Left lobe of liver (tissue), 2 donors: ENCODE measurements at regions not wholly inside any gene's neighbourhood (a gene's known extent, or its start where the extent isn't known, plus 50 kb on each side); places are given as distances from the start of the nearest gene placed in this dataset.
"Not testable (repeated sequence)": the region's sequence is repeated elsewhere in the genome, so short reads cannot be mapped to it uniquely, and the experiment has no call there.

Experiments used
- ATAC-seq: fragments of 200-7000 bp; cut with Tn5 transposase; one replicate; pipeline ENCODE4 v1.9.1; 2020; ENCODE audit warnings: mild to moderate bottlenecking, moderate library complexity
- DNase-seq: peaks from one replicate; pipeline ENCODE4 v3.0.0-alpha.2; 2020; ENCODE audit warnings: low spot score
- donor health status: DM: no; HTN: no; CAD: no; lungs with moderate emphysema.
- donor health status: DM: no; HTN: yes; CAD: no.

- no peak for ATAC-seq
- no peak for DNase-seq
Observed at GRCh38 chr15:35693286-35693685, 147.3 kb upstream of the DPH6 start.

DNA sequence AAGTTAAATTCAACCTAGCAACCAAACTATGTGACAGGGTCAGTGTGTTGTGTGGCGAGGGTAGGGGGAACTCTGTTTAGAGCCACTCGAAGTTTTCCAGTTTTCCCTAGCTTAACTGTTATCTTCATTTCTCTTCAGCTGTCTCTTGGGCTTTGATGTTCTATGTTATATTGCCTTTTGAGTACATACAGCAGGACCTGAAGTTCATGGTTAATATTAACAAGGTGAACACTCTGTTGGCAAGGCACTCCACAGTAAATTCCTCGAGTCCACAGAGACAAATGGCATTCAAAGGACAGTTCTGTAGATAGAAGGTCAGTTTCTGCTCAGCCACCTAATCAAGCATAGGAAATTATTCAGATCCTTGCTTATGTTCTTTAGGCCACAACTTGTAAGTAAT lies 147.9 kb upstream of the DPH6 start:
- DNase-seq (peak; percentile 50), ATAC-seq (peak; percentile 82)

- DNase-seq: no peak
- no peak for ATAC-seq
Observed at GRCh38 chr15:35695003-35695402, 149.0 kb upstream of the DPH6 start.

GRCh38 chr15:35696767-35697231 lies 150.8 kb upstream of the DPH6 start:
- ATAC-seq: no peak
- DNase-seq: no peak

DNA sequence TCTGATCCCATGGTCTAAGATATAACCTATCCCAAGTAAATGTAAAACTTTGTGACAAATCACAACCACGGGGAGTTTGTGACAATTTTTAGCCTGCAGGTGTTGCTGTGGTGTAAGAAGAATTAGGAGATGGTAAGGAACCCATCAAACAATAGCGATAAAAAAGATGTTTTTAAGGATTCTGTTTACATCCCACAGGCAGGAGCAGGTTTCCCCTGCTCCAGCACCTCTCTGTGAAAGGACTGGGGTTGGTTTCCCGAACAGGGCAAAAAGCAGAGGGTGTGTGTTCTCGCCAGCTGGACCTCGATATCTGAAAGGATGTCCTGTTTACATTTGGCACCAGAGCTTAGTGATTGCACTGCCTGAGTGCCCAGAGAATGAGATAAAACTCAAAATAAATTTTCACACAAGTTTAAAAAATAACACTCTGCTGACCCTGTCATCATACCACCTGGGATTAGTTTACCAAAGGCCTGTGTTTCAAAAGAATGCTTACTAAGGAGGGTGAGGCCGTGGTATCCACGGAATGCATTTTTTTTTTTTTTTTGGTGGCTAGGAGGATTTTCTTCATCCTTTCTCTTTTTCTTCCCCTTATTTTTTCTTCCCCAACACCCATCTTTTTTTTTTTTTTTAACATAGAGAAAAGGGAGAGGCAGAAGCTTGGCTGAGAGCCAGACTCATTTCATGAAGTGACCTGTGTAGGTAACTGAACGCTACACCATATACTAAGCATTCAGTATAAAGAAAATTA lies 151.8 kb upstream of the DPH6 start:
- DNase-seq (peak; percentile 69), ATAC-seq (peak; percentile 91)

GRCh38 chr15:35698331-35698730 lies 152.4 kb upstream of the DPH6 start:
- ATAC-seq (no peak), DNase-seq (no peak)

- no peak for DNase-seq
- ATAC-seq: no peak
Observed at GRCh38 chr15:35698966-35699575, 153.1 kb upstream of the DPH6 start.

GRCh38 chr15:35700091-35700593 lies 154.2 kb upstream of the DPH6 start:
- DNase-seq, ATAC-seq: not testable (repeated sequence)

DNA sequence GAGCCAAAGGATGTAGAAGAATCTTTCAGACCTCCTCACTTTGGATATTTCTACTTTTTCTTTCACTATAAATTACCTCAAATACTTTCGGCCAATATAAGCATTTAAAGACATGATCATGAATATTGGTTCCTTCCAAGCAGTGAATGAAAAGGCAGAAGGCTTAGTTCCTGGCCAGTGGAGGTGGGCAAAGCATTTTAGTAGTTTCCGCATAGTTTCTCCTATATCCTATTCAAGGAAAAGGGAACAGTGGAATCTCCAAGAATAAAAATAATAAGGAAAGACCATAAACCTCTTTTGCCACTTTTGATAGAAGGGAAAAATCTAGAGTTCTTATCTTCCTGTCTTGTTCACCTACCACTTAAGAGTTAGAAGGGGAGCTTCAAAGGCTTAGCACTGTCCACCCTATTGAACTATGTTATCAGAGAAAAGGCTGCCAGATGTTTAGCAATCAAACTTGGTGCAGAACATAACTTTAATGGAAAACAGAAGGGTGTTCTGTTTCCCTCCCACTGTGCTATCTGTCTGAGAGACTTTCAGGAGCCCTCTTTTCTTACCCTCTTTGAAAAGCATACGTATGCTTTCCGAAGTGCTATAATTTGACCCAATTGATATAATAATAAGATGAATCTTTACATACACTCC lies 155.6 kb upstream of the DPH6 start:
- no peak for DNase-seq

GRCh38 chr15:35702946-35703495 lies 157.1 kb upstream of the DPH6 start:
- no peak for ATAC-seq
- DNase-seq: no peak

More for the DNA sequence above, 155.6 kb upstream of the DPH6 start:
- no peak for ATAC-seq

- DNase-seq (no peak), ATAC-seq (peak; percentile 12)
Observed at GRCh38 chr15:35705030-35705883, 159.3 kb upstream of the DPH6 start.

DNA sequence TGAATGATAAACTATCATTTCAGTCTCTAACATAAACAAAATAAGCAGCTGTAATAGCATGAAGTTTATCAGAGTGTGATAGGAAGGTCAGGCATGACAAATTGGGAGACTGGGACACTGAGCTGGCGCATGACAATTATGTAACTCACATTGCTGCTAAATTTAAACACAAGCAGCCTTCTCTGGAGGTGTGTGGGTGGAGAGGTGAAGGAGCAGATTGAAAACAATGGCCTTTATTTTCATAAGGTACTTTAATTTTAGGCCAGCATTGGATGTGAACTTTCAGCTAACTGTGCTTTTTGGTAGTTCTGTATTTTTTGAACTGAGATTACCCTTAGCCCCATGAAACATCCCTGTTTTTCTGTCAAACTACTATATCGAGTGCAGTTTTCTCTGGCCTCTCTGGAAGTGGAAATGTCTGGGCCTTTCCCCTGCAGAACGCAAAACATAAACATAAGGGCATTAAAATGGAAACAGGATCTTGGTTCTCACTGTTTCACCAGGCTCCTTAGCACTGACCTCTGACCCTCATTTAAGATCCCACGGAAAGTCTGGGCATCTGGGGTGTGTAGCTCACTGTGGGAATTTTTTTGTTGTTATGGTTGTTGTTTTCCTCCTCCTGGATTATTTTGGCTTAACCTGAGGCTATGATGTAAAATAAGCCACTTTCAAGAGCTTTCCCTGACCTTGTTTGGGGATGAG lies 160.1 kb upstream of the DPH6 start:
- no peak for DNase-seq

GRCh38 chr15:35712956-35713355 lies 167.0 kb upstream of the DPH6 start:
- DNase-seq (no peak), ATAC-seq (no peak)

More for the DNA sequence above, 160.1 kb upstream of the DPH6 start:
- peak; percentile 72 for ATAC-seq

GRCh38 chr15:35713733-35714132 lies 167.8 kb upstream of the DPH6 start:
- no peak for ATAC-seq

DNA sequence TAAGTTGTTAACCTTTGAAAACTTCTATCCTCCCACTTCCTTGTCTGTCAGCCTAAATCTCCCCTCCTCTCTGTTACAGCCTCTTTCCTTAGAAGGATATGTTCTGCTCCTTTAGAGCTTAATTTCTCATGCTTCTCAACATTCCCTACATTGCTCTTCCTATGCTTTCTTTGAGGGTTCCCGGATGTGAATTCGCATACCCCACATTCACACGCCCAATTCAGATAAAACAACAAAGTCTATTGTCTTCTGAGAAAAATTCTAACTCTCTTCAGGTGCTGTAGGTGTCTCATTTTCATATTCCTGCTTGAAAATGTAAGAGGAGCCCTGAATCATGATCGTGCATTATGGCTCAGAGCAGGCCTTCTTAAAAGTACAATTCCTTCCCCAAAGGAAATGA lies 171.8 kb upstream of the DPH6 start:
- no peak for DNase-seq
- no peak for ATAC-seq

More at GRCh38 chr15:35713733-35714132, 167.8 kb upstream of the DPH6 start:
- no peak for DNase-seq

DNA sequence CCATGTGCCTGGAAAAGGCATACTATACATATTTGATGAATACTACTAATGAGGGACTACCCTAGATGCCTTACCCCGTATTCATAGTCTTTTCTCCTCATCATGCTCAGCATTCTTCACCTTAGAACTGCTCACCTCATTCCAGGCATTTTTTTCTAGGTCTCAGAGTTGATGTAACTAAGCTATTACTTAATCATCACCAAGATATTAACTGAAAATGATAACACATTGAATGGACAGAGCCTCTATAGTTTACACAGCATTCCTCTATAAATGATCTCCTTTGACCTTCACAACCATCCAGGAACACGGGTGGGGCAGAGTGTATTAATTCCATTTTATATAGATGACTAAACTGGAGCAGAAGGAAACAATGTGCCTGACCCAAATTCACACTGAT lies 174.1 kb upstream of the DPH6 start:
- DNase-seq: no peak
- no peak for ATAC-seq

DNA sequence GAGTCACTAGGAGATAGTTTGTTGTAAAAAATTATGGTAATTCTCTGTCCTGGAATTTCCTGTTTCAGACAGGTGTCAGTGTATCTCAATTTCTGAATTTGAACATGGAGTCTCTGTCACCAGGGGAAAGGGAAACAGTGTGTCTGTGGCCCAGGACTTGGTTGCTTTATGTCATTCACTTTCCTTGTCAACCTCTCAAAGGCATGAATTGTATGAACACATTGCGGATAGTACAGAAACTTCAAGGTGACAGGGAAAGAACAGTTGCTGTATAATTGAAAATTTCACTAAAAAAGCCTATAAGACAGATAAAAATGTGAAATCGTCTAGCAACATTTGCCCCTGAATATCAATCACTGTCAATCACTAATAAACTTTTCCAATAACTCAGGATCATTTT lies 175.0 kb upstream of the DPH6 start:
- DNase-seq (no peak), ATAC-seq (no peak)

- ATAC-seq (no peak), DNase-seq (no peak)
Observed at GRCh38 chr15:35721751-35722150, 175.8 kb upstream of the DPH6 start.

DNA sequence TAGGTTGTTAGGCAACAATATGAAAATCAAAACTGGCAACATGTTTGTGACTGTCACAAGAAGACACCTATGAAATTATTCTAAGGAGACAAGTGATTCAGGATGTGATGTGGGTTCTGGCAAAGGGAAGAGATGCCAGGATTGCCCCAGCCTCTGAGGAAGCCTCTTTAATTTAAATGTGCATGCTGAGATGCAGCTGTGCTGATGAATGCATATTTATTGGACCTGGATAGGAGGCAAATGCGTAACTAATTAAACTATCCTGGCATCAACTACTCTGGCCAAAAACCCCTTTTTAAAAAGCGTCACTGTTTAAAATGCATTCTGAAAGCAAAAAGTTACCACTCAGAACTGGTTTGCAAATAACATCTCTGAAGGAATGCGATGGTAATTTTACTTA lies 176.5 kb upstream of the DPH6 start:
- ATAC-seq (no peak), DNase-seq (no peak)
